HEK293 (cell line): ENCODE measurements at regions not wholly inside any gene's neighbourhood (a gene's known extent, or its start where the extent isn't known, plus 50 kb on each side); places are given as distances from the start of the nearest gene placed in this dataset.

ENCODE experiments used
- CTCF ChIP-seq: fragments of 450-650 bp; formaldehyde crosslinking; IDR thresholded peaks from 2 replicates; pipeline ENCODE4 v1.5.1; 2016; ENCODE audit warnings: missing biosample characterization, missing genetic modification characterization
- HIC1 ChIP-seq: fragments of 450-650 bp; formaldehyde crosslinking; IDR thresholded peaks from 2 replicates; pipeline ENCODE4 v1.5.1; 2016; ENCODE audit warnings: missing biosample characterization, missing genetic modification characterization
- REST ChIP-seq: fragments of 450-650 bp; formaldehyde crosslinking; IDR thresholded peaks from 2 replicates; pipeline ENCODE4 v1.5.1; 2016; ENCODE audit warnings: missing biosample characterization, missing genetic modification characterization
- ZBTB8A ChIP-seq: fragments of 450-650 bp; formaldehyde crosslinking; IDR thresholded peaks from 2 replicates; pipeline ENCODE4 v1.5.1; 2016; ENCODE audit warnings: missing biosample characterization, missing genetic modification characterization
- ZNF501 ChIP-seq: fragments of 450-650 bp; formaldehyde crosslinking; IDR thresholded peaks from 2 replicates; pipeline ENCODE4 v1.5.1; 2016; ENCODE audit warnings: missing biosample characterization, missing genetic modification characterization
- ZNF571 ChIP-seq: fragments of 450-650 bp; formaldehyde crosslinking; IDR thresholded peaks from 2 replicates; pipeline ENCODE4 v1.5.0; 2017; ENCODE audit warnings: missing biosample characterization, missing genetic modification characterization
- ZNF654 ChIP-seq: fragments of 450-650 bp; formaldehyde crosslinking; IDR thresholded peaks from 2 replicates; pipeline ENCODE4 v1.5.1; 2016; ENCODE audit warnings: low read depth, missing biosample characterization, missing genetic modification characterization
- ZNF76 ChIP-seq: fragments of 450-650 bp; formaldehyde crosslinking; IDR thresholded peaks from 2 replicates; pipeline ENCODE4; 2016; ENCODE audit warnings: low read depth, missing biosample characterization, missing genetic modification characterization, borderline replicate concordance
- ZNF768 ChIP-seq: fragments of 450-650 bp; formaldehyde crosslinking; IDR thresholded peaks from 2 replicates; pipeline ENCODE4 v1.5.1; 2018; ENCODE audit warnings: missing biosample characterization, mild to moderate bottlenecking, missing genetic modification characterization
- ZSCAN5A ChIP-seq: fragments of 450-650 bp; formaldehyde crosslinking; IDR thresholded peaks from 2 replicates; pipeline ENCODE4 v1.5.1; 2016; ENCODE audit warnings: missing biosample characterization, missing genetic modification characterization

GRCh38 chr10:129004398-129004797 lies 462.6 kb upstream of the MGMT start:
- TF ChIP-seq ZNF501 (tag by site-specific recombination) (no peak), REST (tag by site-specific recombination) (no peak), CTCF (tag by site-specific recombination) (no peak), HIC1 (no peak), ZSCAN5A (tag by site-specific recombination) (no peak), ZNF768 (tag by site-specific recombination) (no peak), ZNF571 (tag by site-specific recombination) (no peak), ZNF654 (tag by site-specific recombination) (no peak), ZBTB8A (tag by site-specific recombination) (no peak), ZNF76 (tag by site-specific recombination) (no peak)
